HG02840 (cell line): ENCODE measurements at regions not wholly inside any gene's neighbourhood (a gene's known extent, or its start where the extent isn't known, plus 50 kb on each side); places are given as distances from the start of the nearest gene placed in this dataset.

Experiments used
- ATAC-seq: cut with Tn5 transposase; IDR thresholded peaks from one replicate; pipeline ENCODE4 v1.9.1; 2021; ENCODE audit warnings: mild to moderate bottlenecking, moderate library complexity, moderate number of reproducible peaks; ENCODE audit not compliant: unreplicated experiment, low FRiP score

GRCh38 chr12:92439420-92439805 is 263.4 kb upstream of the PLEKHG7 start:
- ATAC-seq = no peak

GRCh38 chr12:92438641-92439419 is 264.0 kb upstream of the PLEKHG7 start:
- ATAC-seq = no peak

- ATAC-seq = no peak
Observed at GRCh38 chr12:92437452-92437851, 265.3 kb upstream of the PLEKHG7 start.

GRCh38 chr12:92436856-92437255 is 265.9 kb upstream of the PLEKHG7 start:
- ATAC-seq = no peak

- ATAC-seq = no peak
Observed at GRCh38 chr12:92434607-92435025, 268.2 kb upstream of the PLEKHG7 start.

GRCh38 chr12:92432724-92433441 is 269.9 kb upstream of the PLEKHG7 start:
- ATAC-seq = no peak

GRCh38 chr12:92431146-92431545 is 271.6 kb upstream of the PLEKHG7 start:
- no peak for ATAC-seq

GRCh38 chr12:92426332-92426731 is 276.5 kb upstream of the PLEKHG7 start:
- no peak for ATAC-seq

- ATAC-seq = no peak
Observed at GRCh38 chr12:92425165-92425564, 277.6 kb upstream of the PLEKHG7 start.

- ATAC-seq = no peak
Observed at GRCh38 chr12:92424338-92424737, 278.5 kb upstream of the PLEKHG7 start.

GRCh38 chr12:92421701-92422100 is 276.1 kb upstream of the BTG1 start:
- ATAC-seq = no peak

GRCh38 chr12:92421042-92421441 is 275.4 kb upstream of the BTG1 start:
- no peak for ATAC-seq

GRCh38 chr12:92419201-92419600 is 273.6 kb upstream of the BTG1 start:
- ATAC-seq = no peak

- ATAC-seq = no peak
Observed at GRCh38 chr12:92418381-92418780, 272.7 kb upstream of the BTG1 start.

- ATAC-seq = no peak
Observed at GRCh38 chr12:92417373-92417772, 271.7 kb upstream of the BTG1 start.

GRCh38 chr12:92416385-92416812 is 270.8 kb upstream of the BTG1 start:
- ATAC-seq = no peak

GRCh38 chr12:92414170-92415070 is 268.8 kb upstream of the BTG1 start:
- no peak for ATAC-seq

GRCh38 chr12:92413286-92413685 is 267.6 kb upstream of the BTG1 start:
- ATAC-seq = no peak

- no peak for ATAC-seq
Observed at GRCh38 chr12:92412856-92413255, 267.2 kb upstream of the BTG1 start.

GRCh38 chr12:92411687-92412086 is 266.0 kb upstream of the BTG1 start:
- no peak for ATAC-seq
